HG03135 (cell line): ENCODE measurements at regions not wholly inside any gene's neighbourhood (a gene's known extent, or its start where the extent isn't known, plus 50 kb on each side); places are given as distances from the start of the nearest gene placed in this dataset.
"Not testable (repeated sequence)": the region's sequence is repeated elsewhere in the genome, so short reads cannot be mapped to it uniquely, and the experiment has no call there.

Source experiments
- ATAC-seq: cut with Tn5 transposase; IDR thresholded peaks from one replicate; pipeline ENCODE4 v1.9.1; 2021; ENCODE audit warnings: mild to moderate bottlenecking, moderate library complexity; ENCODE audit not compliant: unreplicated experiment

DNA sequence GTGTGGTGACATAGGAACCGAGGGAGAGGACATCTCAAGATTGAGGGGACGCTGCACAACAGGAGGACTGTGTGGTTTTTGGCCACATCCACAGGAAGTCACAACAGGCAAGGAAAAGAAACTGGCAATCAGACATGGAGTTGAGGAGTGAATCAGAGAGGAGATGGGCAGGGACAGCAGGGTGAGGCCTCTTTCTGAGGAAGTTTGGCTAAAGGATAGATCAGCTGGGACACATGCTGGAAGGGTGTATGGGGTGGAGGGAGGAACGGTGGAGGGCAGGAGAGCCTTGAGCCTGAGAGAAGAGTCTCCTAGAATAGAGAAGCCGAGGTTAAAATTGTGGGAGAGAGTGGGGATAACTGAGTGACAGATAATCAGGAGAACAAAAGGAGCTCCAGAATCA lies 75.1 kb upstream of the CIDEA start:
- not testable (repeated sequence) for ATAC-seq

DNA sequence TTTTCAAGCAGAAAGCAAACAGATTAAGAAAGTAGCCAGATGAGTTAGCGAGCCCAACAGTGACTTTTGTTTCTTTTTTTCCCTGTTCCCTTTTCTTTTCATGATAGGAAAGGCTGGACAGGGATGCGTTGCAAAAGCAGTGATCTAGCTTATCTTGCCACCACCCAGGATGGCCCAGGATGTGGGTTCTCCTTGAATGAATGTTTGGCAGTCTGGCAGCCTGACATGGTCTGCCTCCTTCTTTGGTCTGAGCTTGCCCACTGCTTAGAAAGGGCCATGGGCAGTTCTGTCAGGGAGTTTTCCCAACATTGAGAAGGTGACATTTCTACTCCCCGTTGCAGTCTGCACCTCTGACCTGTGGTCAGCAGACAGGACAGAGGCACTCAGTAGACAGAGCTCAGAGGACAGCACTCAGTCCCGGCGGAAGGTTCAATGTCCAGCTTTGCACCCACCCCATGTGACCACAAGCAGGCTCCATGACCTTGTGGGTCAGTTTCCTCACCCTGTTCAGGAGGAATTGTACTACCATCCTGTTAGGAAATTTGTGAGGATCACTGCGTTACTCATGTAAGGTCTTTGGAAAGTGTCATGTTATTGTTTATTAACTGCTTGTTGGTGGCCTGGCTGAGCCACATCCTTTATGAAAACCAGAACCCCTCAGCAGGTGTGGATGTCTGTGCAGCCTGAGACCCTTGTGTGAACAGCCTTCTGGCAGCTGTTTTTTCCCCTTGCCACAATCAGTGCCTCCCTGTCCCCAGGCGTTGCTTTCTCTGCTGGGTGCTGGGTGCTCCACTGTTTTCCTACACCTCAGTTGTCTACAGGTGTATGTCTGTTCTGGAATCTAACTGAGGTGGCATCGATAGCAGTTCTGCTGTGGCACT lies 74.2 kb upstream of the CIDEA start:
- ATAC-seq, result not testable (repeated sequence)

DNA sequence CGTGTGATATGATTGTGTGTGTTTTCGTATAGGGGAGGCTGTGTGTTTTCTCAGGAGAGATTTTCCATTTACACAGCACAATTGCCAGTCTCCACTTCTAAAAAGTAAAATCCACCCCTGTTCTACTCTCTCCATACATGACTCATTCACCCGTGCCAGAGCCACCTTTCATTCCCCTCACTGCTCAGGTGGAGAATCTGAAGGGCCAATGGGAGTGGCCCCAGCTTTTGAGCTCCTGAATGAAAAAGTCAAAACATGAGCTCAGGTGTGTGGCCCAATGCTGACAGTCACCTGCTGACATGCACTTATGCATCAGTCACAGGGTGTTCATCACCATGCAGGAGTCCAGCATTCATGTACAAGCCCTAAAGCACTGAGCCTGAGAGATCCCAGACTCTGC lies 55.4 kb upstream of the CIDEA start:
- not testable (repeated sequence) for ATAC-seq

DNA sequence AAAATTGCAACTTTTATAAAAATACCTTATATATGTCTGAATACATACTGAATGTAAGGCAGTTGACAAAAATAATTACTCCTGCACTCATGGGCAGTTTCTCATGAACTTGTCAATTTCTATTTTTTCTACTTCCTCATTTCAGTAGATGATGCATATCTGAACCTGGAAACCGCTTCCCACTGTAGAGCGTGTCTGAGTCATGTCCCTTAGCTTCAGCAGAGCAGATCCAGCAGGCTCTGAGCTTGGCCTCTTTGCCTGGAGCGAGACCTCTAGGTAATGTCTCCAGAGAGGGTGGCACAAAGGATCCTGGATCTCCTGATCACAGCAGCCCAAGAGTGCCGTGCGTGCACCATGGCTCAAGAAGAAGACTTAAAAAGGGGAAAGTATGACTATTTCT lies 54.0 kb upstream of the CIDEA start:
- peak; percentile 99 for ATAC-seq
